ENCODE measurements at regions not wholly inside any gene's neighbourhood (a gene's known extent, or its start where the extent isn't known, plus 50 kb on each side); places are given as distances from the start of the nearest gene placed in this dataset.

- no peak overlapping the region for H3K4me3 ChIP-seq
- no peak for DNase-seq (ENCODE audit: extremely low spot score)
- 46% methylated on average over 4 of the region's 4 CpGs for WGBS
- no peak for TF ChIP-seq POLR2AphosphoS5 (IDR thresholded peaks at IDR 0.05)
- no peak for TF ChIP-seq CTCF (IDR thresholded peaks at IDR 0.05)
- TF ChIP-seq POLR2A (IDR thresholded peaks at IDR 0.05; ENCODE audit: low read depth) = no peak
- TF ChIP-seq EP300 (IDR thresholded peaks at IDR 0.05) = no peak
- peaks cover 0 to 43% (median 8%) of the 10 kb centered on the region in 4 donors for H3K27me3 ChIP-seq
- peaks cover 0 to 5% (median 5%) of the 10 kb centered on the region in 4 donors for H3K4me1 ChIP-seq
- H3K27ac ChIP-seq (replicated peaks in 1 of 4) = no peak overlapping the region
- intact Hi-C loops (cut with DNase I) = no loop called here
- no peaks in the 10 kb centered on the region for H3K36me3 ChIP-seq
- H3K9me3 ChIP-seq = no peaks in the 10 kb centered on the region
Measured at GRCh38 chr12:3371018-3371417, 120.0 kb upstream of the PRMT8 start.

GRCh38 chr12:3375326-3375725, 115.7 kb upstream of the PRMT8 start:
- no peak overlapping the region for H3K27ac ChIP-seq (replicated peaks in 1 of 4)
- TF ChIP-seq CTCF (IDR thresholded peaks at IDR 0.05) = no peak
- TF ChIP-seq EP300 (IDR thresholded peaks at IDR 0.05) = no peak
- intact Hi-C loops (cut with DNase I) = no loop called here
- no peaks in the 10 kb centered on the region for H3K36me3 ChIP-seq
- peaks cover 0 to 21% (median 0%) of the 10 kb centered on the region in 4 donors for H3K27me3 ChIP-seq
- H3K4me3 ChIP-seq = no peak overlapping the region
- no peak for DNase-seq (ENCODE audit: extremely low spot score)
- no peaks in the 10 kb centered on the region for H3K9me3 ChIP-seq
- H3K4me1 ChIP-seq = peaks cover 0 to 2% (median 0%) of the 10 kb centered on the region in 4 donors
- 80% methylated on average over 4 of the region's 4 CpGs for WGBS

- H3K36me3 ChIP-seq = no peaks in the 10 kb centered on the region
- H3K9me3 ChIP-seq = no peaks in the 10 kb centered on the region
- peaks cover 0 to 13% (median 11%) of the 10 kb centered on the region in 4 donors for H3K4me1 ChIP-seq
- H3K4me3 ChIP-seq = no peak overlapping the region
- intact Hi-C loops (cut with DNase I) = no loop called here
- peaks cover 0 to 11% (median 0%) of the 10 kb centered on the region in 4 donors for H3K27me3 ChIP-seq
- no peak for DNase-seq (ENCODE audit: extremely low spot score)
- WGBS = 78% methylated on average over 5 of the region's 5 CpGs
- no peak for TF ChIP-seq EP300 (IDR thresholded peaks at IDR 0.05)
- TF ChIP-seq POLR2AphosphoS5 (IDR thresholded peaks at IDR 0.05) = no peak
- no peak for TF ChIP-seq POLR2A (IDR thresholded peaks at IDR 0.05; ENCODE audit: low read depth)
- no peak for TF ChIP-seq CTCF (IDR thresholded peaks at IDR 0.05)
- H3K27ac ChIP-seq (replicated peaks in 1 of 4) = no peak overlapping the region
Measured at GRCh38 chr12:3376779-3377455, 114.1 kb upstream of the PRMT8 start.

- H3K36me3 ChIP-seq = no peaks in the 10 kb centered on the region
- H3K4me1 ChIP-seq = peaks cover 0 to 13% (median 11%) of the 10 kb centered on the region in 4 donors
- DNase-seq (ENCODE audit: extremely low spot score) = peak; percentile 85
- no peak overlapping the region for H3K27ac ChIP-seq (replicated peaks in 1 of 4)
- TF ChIP-seq POLR2A (IDR thresholded peaks at IDR 0.05; ENCODE audit: low read depth) (no peak), EP300 (IDR thresholded peaks at IDR 0.05) (no peak), POLR2AphosphoS5 (IDR thresholded peaks at IDR 0.05) (no peak), CTCF (IDR thresholded peaks at IDR 0.05) (no peak)
- 88% methylated on average over 4 of the region's 4 CpGs for WGBS
- peaks cover 0 to 8% (median 0%) of the 10 kb centered on the region in 4 donors for H3K27me3 ChIP-seq
- no peak overlapping the region for H3K4me3 ChIP-seq
- H3K9me3 ChIP-seq = no peaks in the 10 kb centered on the region
- intact Hi-C loops (cut with DNase I) = no loop called here
Measured at GRCh38 chr12:3378655-3379054, 112.3 kb upstream of the PRMT8 start.

GRCh38 chr12:3379079-3379478, 111.9 kb upstream of the PRMT8 start:
- H3K4me3 ChIP-seq = no peak overlapping the region
- peak; percentile 72 for DNase-seq (ENCODE audit: extremely low spot score)
- no peak overlapping the region for H3K27ac ChIP-seq (replicated peaks in 1 of 4)
- peaks cover 0 to 8% (median 0%) of the 10 kb centered on the region in 4 donors for H3K27me3 ChIP-seq
- intact Hi-C loops (cut with DNase I) = no loop called here
- no peaks in the 10 kb centered on the region for H3K9me3 ChIP-seq
- 78% methylated on average over 6 of the region's 6 CpGs for WGBS
- H3K36me3 ChIP-seq = no peaks in the 10 kb centered on the region
- H3K4me1 ChIP-seq = peaks cover 0 to 13% (median 11%) of the 10 kb centered on the region in 4 donors
- no peak for TF ChIP-seq EP300 (IDR thresholded peaks at IDR 0.05)
- no peak for TF ChIP-seq CTCF (IDR thresholded peaks at IDR 0.05)
- TF ChIP-seq POLR2A (IDR thresholded peaks at IDR 0.05; ENCODE audit: low read depth) = no peak
- no peak for TF ChIP-seq POLR2AphosphoS5 (IDR thresholded peaks at IDR 0.05)

Data from esophagus muscularis mucosa (tissue), 4 donors.